ENCODE measurements at regions not wholly inside any gene's neighbourhood (a gene's known extent, or its start where the extent isn't known, plus 50 kb on each side); places are given as distances from the start of the nearest gene placed in this dataset.

- H3K56ac ChIP-seq (ENCODE audit: insufficient read length, low read depth, low read length), result no peak overlapping the region
- H2BK5ac ChIP-seq (ENCODE audit: insufficient read length, low read length), result no peak overlapping the region
- no peak overlapping the region for H2BK120ac ChIP-seq (ENCODE audit: low read depth, low read length, poor library complexity, severe bottlenecking)
- H3K14ac ChIP-seq (ENCODE audit: insufficient read depth, low read length), result no peak overlapping the region
- H3K9ac ChIP-seq (ENCODE audit: extremely low read depth, insufficient read length, low read length), result no peak overlapping the region
- no peak for TF ChIP-seq CTCF (conservative IDR thresholded peaks at IDR 0.05)
- no peak overlapping the region for H3K27ac Mint-ChIP-seq
- H2BK12ac ChIP-seq (ENCODE audit: insufficient read length, low read depth, low read length), result no peak overlapping the region
- no peak overlapping the region for H3K4ac ChIP-seq (ENCODE audit: low read depth, low read length)
- no peaks in the 10 kb centered on the region for H3K23me2 ChIP-seq (ENCODE audit: insufficient read length, low read depth, low read length, poor library complexity, severe bottlenecking)
- H3K9me3 ChIP-seq (ENCODE audit: control insufficient read depth, low read depth, low read length), result no peaks in the 10 kb centered on the region
- peaks cover 12 to 24% (median 20%) of the 10 kb centered on the region in 3 experiments for H3K36me3 Mint-ChIP-seq (ENCODE audit: insufficient read depth in 1 of 3, low read depth in 3 of 3)
- H3K4me2 ChIP-seq (ENCODE audit: insufficient read depth, insufficient read length, low read length), result no peak overlapping the region
- no peak overlapping the region for H4K5ac ChIP-seq (ENCODE audit: insufficient read length, low read depth, low read length)
- no peak overlapping the region for H2AFZ ChIP-seq (ENCODE audit: low read length)
- H3K27ac ChIP-seq (ENCODE audit: insufficient read length, low read depth, low read length), result no peak overlapping the region
- H3K23ac ChIP-seq (ENCODE audit: insufficient read length, low read depth, low read length), result no peak overlapping the region
- no peak overlapping the region for H4K91ac ChIP-seq (ENCODE audit: insufficient read length, low read depth, low read length)
- no peaks in the 10 kb centered on the region for H3K79me2 ChIP-seq (ENCODE audit: insufficient read depth, low read length)
- no peak overlapping the region for H2AK5ac ChIP-seq (ENCODE audit: insufficient read length, low read length)
- peaks cover 7% of the 10 kb centered on the region in 2 experiments for H3K4me1 Mint-ChIP-seq
- H4K20me1 ChIP-seq (ENCODE audit: control insufficient read depth, insufficient read depth, insufficient read length), result no peaks in the 10 kb centered on the region
- H2BK15ac ChIP-seq (ENCODE audit: low read depth, low read length), result no peak overlapping the region
- no peak for DNase-seq
- H3K4me3 Mint-ChIP-seq, result no peak overlapping the region
- no peaks in the 10 kb centered on the region for H3K4me1 ChIP-seq (ENCODE audit: insufficient read depth, low read length)
- H3K79me1 ChIP-seq (ENCODE audit: insufficient read depth, low read depth, low read length, poor library complexity, severe bottlenecking), result no peaks in the 10 kb centered on the region
- H3K27me3 ChIP-seq (ENCODE audit: insufficient read depth, low read length), result no peaks in the 10 kb centered on the region
- no peak overlapping the region for H2BK20ac ChIP-seq (ENCODE audit: low read depth, low read length, poor library complexity, severe bottlenecking)
- H3K18ac ChIP-seq (ENCODE audit: insufficient read length, low read depth, low read length), result no peak overlapping the region
- peaks cover 25 to 27% of the 10 kb centered on the region in 2 experiments for H3K9me3 Mint-ChIP-seq
- H3T11ph ChIP-seq (ENCODE audit: low read length), result no peak overlapping the region
- H4K8ac ChIP-seq (replicated peaks; ENCODE audit: insufficient read length, low read depth, low read length), result no peak overlapping the region
- H3K27me3 Mint-ChIP-seq (ENCODE audit: low read depth), result peaks cover 2% of the 10 kb centered on the region
- WGBS (ENCODE audit: extremely low coverage, insufficient read length, low lambda C conversion rate), result no CpG with 5 or more reads among the region's 9 CpGs
Observed at GRCh38 chr15:27623560-27624305, 475.4 kb downstream of the OCA2 start.
